OCI-LY7 (cell line): ENCODE measurements at regions not wholly inside any gene's neighbourhood (a gene's known extent, or its start where the extent isn't known, plus 50 kb on each side); places are given as distances from the start of the nearest gene placed in this dataset.

Source experiments
- BruUV-seq: library from RNA; stranded (reverse); fragments of 400-500 nt; replicated peaks from 2 replicates; lab custom pipeline; 2021; lab: Mats Ljungman, UMichigan
- CTCF ChIA-PET: fragments of 300-600 bp; sonication (Branson Sonifier 250); formaldehyde crosslinking; loops from one replicate; lab custom pipeline; 2022; ENCODE audit warnings: antibody characterized with exemption; ENCODE audit not compliant: unreplicated experiment; lab: Charles Lee
- POLR2A ChIA-PET: fragments of 300-600 bp; sonication (Branson Sonifier 250); formaldehyde crosslinking; loops from one replicate; lab custom pipeline; 2022; ENCODE audit warnings: antibody characterized with exemption; lab: Charles Lee
- DNase-seq: peaks from one replicate; pipeline ENCODE4 v3.0.0-alpha.2; 2015; ENCODE audit warnings: low spot score
- H2AFZ ChIP-seq: fragments of 200-600 bp; sonication (generic), shearing (Covaris generic); 2 replicates; pipeline ENCODE4 v1.6.1; 2014; ENCODE audit warnings: mild to moderate bottlenecking, antibody characterized with exemption, low read length, moderate library complexity
- H3K27ac ChIP-seq: fragments of 200-600 bp; sonication (generic); 2 replicates; pipeline ENCODE4 v1.5.1; 2014; ENCODE audit warnings: mixed run types, low read depth, mild to moderate bottlenecking, moderate library complexity, low read length, inconsistent platforms; ENCODE audit not compliant: poor library complexity, severe bottlenecking
- H3K36me3 ChIP-seq: fragments of 200-600 bp; sonication (generic); 2 replicates; pipeline ENCODE4 v1.6.1; 2014; ENCODE audit warnings: mild to moderate bottlenecking, antibody characterized with exemption, low read length, moderate library complexity, mixed read lengths; ENCODE audit not compliant: insufficient read depth
- H3K4me1 ChIP-seq: fragments of 200-600 bp; sonication (generic); 2 replicates; pipeline ENCODE4 v1.5.1; 2014; ENCODE audit warnings: mild to moderate bottlenecking, low read length; ENCODE audit not compliant: insufficient read depth, poor library complexity, severe bottlenecking
- H3K4me2 ChIP-seq: fragments of 200-600 bp; sonication (generic); 2 replicates; pipeline ENCODE4 v1.6.1; 2014; ENCODE audit warnings: mild to moderate bottlenecking, low read length
- H3K4me3 ChIP-seq: fragments of 200-600 bp; sonication (generic); 2 replicates; pipeline ENCODE4 v1.5.1; 2014; ENCODE audit warnings: mild to moderate bottlenecking, low read depth, low read length; ENCODE audit not compliant: poor library complexity, severe bottlenecking
- H3K79me2 ChIP-seq: fragments of 200-600 bp; sonication (generic); 2 replicates; pipeline ENCODE4 v1.6.1; 2016; ENCODE audit warnings: low read depth, mild to moderate bottlenecking, low read length, moderate library complexity, mixed read lengths; ENCODE audit not compliant: insufficient read depth
- H3K9me2 ChIP-seq: fragments of 200-600 bp; sonication (generic); 2 replicates; pipeline ENCODE4 v1.6.1; 2016; ENCODE audit warnings: mild to moderate bottlenecking, low read length, mixed read lengths; ENCODE audit not compliant: insufficient read depth
- H3K9me3 ChIP-seq: fragments of 200-600 bp; sonication (generic); 2 replicates; pipeline ENCODE4 v1.6.1; 2014; ENCODE audit warnings: mild to moderate bottlenecking, mixed run types, low read length, mixed read lengths
- H4K20me1 ChIP-seq: fragments of 200-600 bp; sonication (generic); 2 replicates; pipeline ENCODE4 v1.6.1; 2014; ENCODE audit warnings: mild to moderate bottlenecking, antibody characterized with exemption, low read length, moderate library complexity, mixed read lengths; ENCODE audit not compliant: insufficient read depth
- CTCF ChIP-seq: fragments of 200-600 bp; sonication (generic); conservative IDR thresholded peaks from 2 replicates; pipeline ENCODE4 v1.5.1; 2014; ENCODE audit warnings: mild to moderate bottlenecking, antibody characterized with exemption, low read length, moderate library complexity, mixed read lengths
- EZH2phosphoT487 ChIP-seq: fragments of 200-600 bp; sonication (generic); IDR thresholded peaks from 2 replicates; pipeline ENCODE4 v1.6.1; 2018; ENCODE audit warnings: low read depth, borderline replicate concordance, mild to moderate bottlenecking, mixed run types, antibody characterized with exemption, low read length, moderate library complexity, mixed read lengths
- intact Hi-C: fragments of 100-400 bp; cut with micrococcal nuclease; formaldehyde crosslinking; loops from one replicate; pipeline ENCODE4 v1.10.0; 2022; ENCODE audit not compliant: unreplicated experiment

GRCh38 chr7:38020121-38020785 is 99.8 kb downstream of the EPDR1 start:
- no peaks in the 10 kb centered on the region for H3K79me2 ChIP-seq
- no peaks in the 10 kb centered on the region for H3K4me1 ChIP-seq
- no peaks in the 10 kb centered on the region for H4K20me1 ChIP-seq
- H3K9me3 ChIP-seq, result no peaks in the 10 kb centered on the region
- ChIA-PET CTCF (no interaction called here), POLR2A (interaction anchor here (0.7 kb wide), 1 partner anchor 1953 kb away, joined by 3 read pairs; no protein-coding TSS in a partner anchor)
- H3K9me2 ChIP-seq, result no peaks in the 10 kb centered on the region
- H3K36me3 ChIP-seq, result no peaks in the 10 kb centered on the region
- intact Hi-C loops, result no loop called here
- H3K27ac ChIP-seq, result no peak overlapping the region
- H2AFZ ChIP-seq, result no peak overlapping the region
- no TSS peak for BruUV-seq
- H3K4me2 ChIP-seq, result no peak overlapping the region
- TF ChIP-seq CTCF (no peak), EZH2phosphoT487 (no peak)
- DNase-seq, result no peak
- H3K4me3 ChIP-seq, result no peak overlapping the region

- H3K4me3 ChIP-seq, result no peak overlapping the region
- CTCF ChIA-PET, result no interaction called here
These were observed 101.5 kb downstream of the EPDR1 start for GRCh38 chr7:38021892-38022291.

More at GRCh38 chr7:38021892-38022291, 101.5 kb downstream of the EPDR1 start:
- no peak overlapping the region for H3K4me2 ChIP-seq
- POLR2A ChIA-PET, result no interaction called here
- intact Hi-C loops, result no loop called here
- no peak overlapping the region for H3K27ac ChIP-seq
- no TSS peak for BruUV-seq
- no peaks in the 10 kb centered on the region for H3K36me3 ChIP-seq
- H3K79me2 ChIP-seq, result no peaks in the 10 kb centered on the region
- no peak overlapping the region for H2AFZ ChIP-seq
- H4K20me1 ChIP-seq, result no peaks in the 10 kb centered on the region
- no peak for TF ChIP-seq CTCF
- TF ChIP-seq EZH2phosphoT487, result no peak
- H3K9me2 ChIP-seq, result no peaks in the 10 kb centered on the region
- H3K4me1 ChIP-seq, result no peaks in the 10 kb centered on the region
- no peak for DNase-seq
- H3K9me3 ChIP-seq, result no peaks in the 10 kb centered on the region
